ENCODE measurements at regions not wholly inside any gene's neighbourhood (a gene's known extent, or its start where the extent isn't known, plus 50 kb on each side); places are given as distances from the start of the nearest gene placed in this dataset.

DNA sequence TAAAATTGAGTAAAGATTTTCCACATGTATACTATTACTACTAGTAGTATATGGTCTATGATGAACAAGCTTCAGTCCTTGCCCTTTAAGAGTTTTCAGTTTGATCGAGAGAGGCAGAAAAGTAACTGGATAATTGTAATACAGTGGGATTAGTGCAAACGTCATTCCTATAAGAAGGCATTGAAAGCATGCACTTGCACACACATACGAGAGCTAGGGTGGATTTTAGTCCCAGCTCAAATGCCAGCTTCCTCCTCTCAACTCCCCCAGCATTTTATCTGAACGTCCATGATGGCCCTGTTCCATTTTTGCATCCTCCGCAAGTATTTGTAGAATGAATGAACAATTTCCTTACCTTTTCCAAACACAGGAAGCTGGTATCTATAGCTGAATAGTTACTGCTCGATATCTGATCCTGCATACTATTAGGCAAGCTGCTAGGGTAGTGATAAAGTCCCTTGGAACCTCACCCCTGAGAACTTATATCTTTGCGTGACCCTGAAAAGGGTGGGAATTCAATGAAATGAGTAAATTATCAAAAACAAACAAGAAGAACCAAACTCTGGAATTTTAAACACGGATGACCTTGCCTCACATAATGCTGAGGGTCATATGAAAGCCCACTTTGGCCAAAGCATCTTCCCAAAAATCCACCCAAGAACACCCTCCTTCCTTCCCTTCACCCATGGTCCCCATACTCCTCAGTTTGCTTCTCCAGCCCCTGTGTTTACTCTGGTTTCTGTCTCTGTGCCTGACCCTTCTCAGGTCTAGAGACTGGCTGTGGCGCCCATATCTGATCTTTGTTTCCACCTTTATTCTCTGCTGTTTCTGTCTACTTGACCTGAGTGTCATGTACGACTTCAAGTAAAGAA lies 60.5 kb downstream of the TMEM100 start:
- intact Hi-C loops (cut with DNase I) = no loop called here
- DNase-seq = no peak
- TF ChIP-seq CTCF (IDR thresholded peaks at IDR 0.05) = no peak
- no peak for TF ChIP-seq EP300 (IDR thresholded peaks at IDR 0.05)
- TF ChIP-seq POLR2A (IDR thresholded peaks at IDR 0.05) = no peak
- H3K9me3 ChIP-seq = no peaks in the 10 kb centered on the region
- H3K27me3 ChIP-seq = no peaks in the 10 kb centered on the region
- H3K36me3 ChIP-seq = no peaks in the 10 kb centered on the region
- H3K27ac ChIP-seq = no peak overlapping the region
- H3K4me1 ChIP-seq (ENCODE audit: insufficient read depth) = no peaks in the 10 kb centered on the region
- no peak overlapping the region for H3K4me3 ChIP-seq
- WGBS, 3 donors = 63 to 64% (median 63%) methylated on average over 10 of the region's 10 CpGs

DNA sequence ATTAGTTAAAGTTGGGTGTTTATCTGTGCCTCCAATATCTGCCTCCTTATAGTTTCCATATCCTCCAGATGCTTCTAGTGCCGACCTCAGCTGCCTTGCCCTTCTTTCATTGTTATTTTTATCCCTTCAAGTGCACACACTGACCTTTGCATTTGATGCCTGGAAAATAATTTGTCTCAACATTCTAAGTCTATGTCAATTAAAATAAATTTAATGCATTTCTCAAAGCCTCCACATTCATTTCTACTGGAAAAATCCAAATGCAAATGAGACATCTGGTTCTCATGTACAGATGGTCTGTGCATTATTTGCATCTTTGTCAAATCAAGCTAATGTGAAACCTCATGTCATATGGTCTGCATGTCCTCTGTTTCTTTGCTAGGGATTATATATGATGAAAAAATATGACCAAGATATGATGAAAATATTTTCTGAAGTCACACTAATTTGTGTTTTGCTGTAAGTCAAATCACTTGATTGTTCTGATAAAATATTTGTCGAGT lies 61.4 kb downstream of the TMEM100 start:
- DNase-seq = no peak
- H3K36me3 ChIP-seq = no peaks in the 10 kb centered on the region
- no peaks in the 10 kb centered on the region for H3K9me3 ChIP-seq
- H3K27ac ChIP-seq = no peak overlapping the region
- 59 to 77% (median 66%) methylated on average over 2 of the region's 2 CpGs for WGBS, 3 donors
- intact Hi-C loops (cut with DNase I) = no loop called here
- no peak for TF ChIP-seq POLR2A (IDR thresholded peaks at IDR 0.05)
- TF ChIP-seq EP300 (IDR thresholded peaks at IDR 0.05) = no peak
- TF ChIP-seq CTCF (IDR thresholded peaks at IDR 0.05) = no peak
- no peaks in the 10 kb centered on the region for H3K27me3 ChIP-seq
- no peaks in the 10 kb centered on the region for H3K4me1 ChIP-seq (ENCODE audit: insufficient read depth)
- no peak overlapping the region for H3K4me3 ChIP-seq

DNA sequence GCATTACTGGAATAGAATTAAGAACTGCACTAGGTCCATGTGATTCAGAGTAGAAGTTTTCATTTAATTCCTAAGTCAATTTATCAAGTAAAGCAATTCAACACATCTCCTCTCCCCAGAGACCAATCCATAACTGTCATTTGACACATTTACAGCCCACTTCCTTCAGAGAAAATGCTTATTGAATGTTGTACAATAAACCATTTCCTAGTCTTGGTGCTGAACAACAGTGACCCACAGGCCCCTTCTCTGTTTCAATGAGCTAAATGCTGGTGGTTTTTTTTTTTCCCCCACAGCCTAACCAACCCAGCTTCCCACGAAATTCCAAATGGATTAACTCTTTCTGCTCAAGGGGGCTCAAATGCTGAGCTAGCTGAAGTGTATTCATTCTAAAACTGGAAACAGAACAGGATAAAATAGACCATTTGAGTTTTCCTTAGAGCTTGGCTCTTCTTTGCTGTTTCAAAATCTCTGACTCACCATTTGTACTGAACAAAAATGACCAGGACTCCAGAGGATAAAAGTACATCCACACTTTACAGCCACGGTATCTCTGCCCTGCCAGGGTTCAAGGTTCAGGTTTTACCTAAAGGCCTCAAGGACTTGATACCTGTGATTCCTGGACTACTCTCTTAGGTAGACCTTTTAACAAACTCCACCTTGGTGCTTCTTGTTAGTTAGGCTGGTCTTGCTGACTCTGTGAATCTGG lies 62.3 kb downstream of the TMEM100 start:
- no peaks in the 10 kb centered on the region for H3K27me3 ChIP-seq
- H3K27ac ChIP-seq = no peak overlapping the region
- no peak for DNase-seq
- no peak overlapping the region for H3K4me3 ChIP-seq
- no peaks in the 10 kb centered on the region for H3K4me1 ChIP-seq (ENCODE audit: insufficient read depth)
- TF ChIP-seq EP300 (IDR thresholded peaks at IDR 0.05) (no peak), POLR2A (IDR thresholded peaks at IDR 0.05) (no peak), CTCF (IDR thresholded peaks at IDR 0.05) (no peak)
- H3K36me3 ChIP-seq = no peaks in the 10 kb centered on the region
- H3K9me3 ChIP-seq = no peaks in the 10 kb centered on the region
- intact Hi-C loops (cut with DNase I) = no loop called here
- WGBS, 3 donors = 17 to 28% (median 20%) methylated on average over 2 of the region's 2 CpGs

GRCh38 chr17:55659661-55660060 lies 63.0 kb downstream of the TMEM100 start:
- H3K4me1 ChIP-seq (ENCODE audit: insufficient read depth) = no peaks in the 10 kb centered on the region
- H3K9me3 ChIP-seq = no peaks in the 10 kb centered on the region
- H3K27ac ChIP-seq = no peak overlapping the region
- H3K36me3 ChIP-seq = no peaks in the 10 kb centered on the region
- no peak for DNase-seq
- intact Hi-C loops (cut with DNase I) = loop anchor here in 1 of 4 donors (5.0 kb wide), 1 partner anchor 158 kb away; no protein-coding TSS in a partner anchor
- H3K4me3 ChIP-seq = no peak overlapping the region
- 89 to 95% (median 94%) methylated on average over 2 of the region's 2 CpGs for WGBS, 3 donors
- no peak for TF ChIP-seq CTCF (IDR thresholded peaks at IDR 0.05)
- no peak for TF ChIP-seq EP300 (IDR thresholded peaks at IDR 0.05)
- no peak for TF ChIP-seq POLR2A (IDR thresholded peaks at IDR 0.05)
- no peaks in the 10 kb centered on the region for H3K27me3 ChIP-seq
